Erythroblast (primary cell): ENCODE measurements at regions not wholly inside any gene's neighbourhood (a gene's known extent, or its start where the extent isn't known, plus 50 kb on each side); places are given as distances from the start of the nearest gene placed in this dataset.
"Not testable (repeated sequence)": the region's sequence is repeated elsewhere in the genome, so short reads cannot be mapped to it uniquely, and the experiment has no call there.

Experiments
- DNase-seq, 2 experiments: peaks; one replicate each; lab custom pipeline; 2025; lab: John Stamatoyannopoulos, UW
- GATA1 ChIP-seq: IDR thresholded peaks from 2 replicates; pipeline ENCODE4 v1.6.1; 2011; ENCODE audit warnings: low read depth, mild to moderate bottlenecking, control low read depth, low read length, moderate library complexity
- POLR2A ChIP-seq: IDR thresholded peaks from 2 replicates; pipeline ENCODE4 v1.6.1; 2011; ENCODE audit warnings: mild to moderate bottlenecking, low read length

DNA sequence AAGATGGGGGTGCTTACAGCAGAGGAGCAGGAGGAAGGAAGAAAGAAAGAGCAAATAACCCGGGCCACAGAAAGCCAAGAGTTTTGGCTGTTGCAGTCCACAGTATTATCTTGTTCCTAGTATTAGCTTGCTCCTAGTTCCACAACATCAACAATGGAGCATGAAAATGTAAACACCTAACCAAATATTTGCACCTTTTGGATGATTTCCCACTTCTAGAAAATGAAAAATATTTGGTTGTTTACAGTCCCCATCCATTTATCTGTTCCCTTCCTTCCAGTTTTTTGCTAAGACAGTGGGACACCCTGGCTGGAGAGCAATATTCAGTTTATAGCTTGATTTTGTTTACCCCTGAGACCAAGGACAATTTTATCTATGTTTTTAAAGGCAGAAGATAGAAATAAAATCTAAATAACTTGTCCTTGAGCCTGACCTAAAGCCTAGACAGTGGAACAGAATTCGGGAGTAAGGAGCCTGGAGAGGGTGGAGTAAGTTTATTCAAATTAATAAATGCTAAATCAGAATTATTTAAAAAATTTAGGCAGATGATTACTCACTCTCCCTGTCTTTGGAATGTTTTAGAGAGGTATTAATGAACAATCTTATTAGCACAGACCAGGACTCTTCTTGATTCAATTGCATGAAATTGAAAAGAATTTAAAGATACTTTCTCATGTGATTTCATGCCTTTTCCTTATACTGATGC lies 51.6 kb downstream of the RESF1 start:
- TF ChIP-seq GATA1 (no peak), POLR2A (no peak)
- no peak for DNase-seq

DNA sequence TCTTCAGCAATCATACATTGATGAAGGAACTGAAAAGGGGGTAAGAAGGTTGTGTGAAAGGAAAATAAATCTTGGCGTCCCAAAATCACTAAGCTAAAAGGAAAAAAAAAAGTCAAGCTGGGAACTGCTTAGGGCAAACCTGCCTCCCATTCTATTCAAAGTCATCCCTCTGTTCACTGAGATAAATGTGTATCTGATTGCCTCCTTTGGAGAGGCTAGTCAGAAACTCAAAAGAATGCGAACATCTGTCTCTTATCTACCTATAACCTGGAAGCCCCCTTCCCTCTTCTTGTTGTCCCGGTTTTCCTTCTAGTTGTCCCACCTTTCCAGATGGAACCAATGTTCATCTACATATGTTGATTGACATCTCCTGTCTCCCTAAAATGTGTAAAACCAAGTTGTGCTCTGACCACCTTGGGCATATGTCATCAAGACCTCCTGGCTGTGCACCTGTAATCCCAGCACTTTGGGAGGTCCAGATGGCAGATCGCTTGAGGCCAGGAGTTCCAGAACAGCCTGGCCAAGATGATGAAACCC lies 53.1 kb downstream of the RESF1 start:
- TF ChIP-seq GATA1, result no peak
- no peak for TF ChIP-seq POLR2A
- DNase-seq, result no peak

DNA sequence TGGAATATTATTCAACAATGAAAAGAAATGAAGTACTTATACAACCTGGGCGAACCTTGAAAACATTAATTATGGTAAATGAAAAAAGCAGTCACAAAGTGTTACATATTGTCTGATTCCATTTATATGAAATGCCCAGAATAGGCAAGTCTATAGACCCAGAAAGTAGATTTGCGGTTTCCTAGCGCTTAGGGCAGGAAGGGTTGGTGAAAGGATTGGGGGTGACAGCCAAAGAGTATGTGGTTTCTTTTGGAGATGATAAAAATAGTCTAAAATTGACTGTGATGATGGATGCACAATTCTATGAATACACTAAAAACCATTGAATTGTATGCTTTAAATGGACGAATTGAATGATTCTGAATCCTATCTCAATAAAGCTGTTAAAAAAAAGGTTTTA lies 55.8 kb downstream of the RESF1 start:
- DNase-seq, result no peak
- TF ChIP-seq GATA1, result no peak
- no peak for TF ChIP-seq POLR2A

DNA sequence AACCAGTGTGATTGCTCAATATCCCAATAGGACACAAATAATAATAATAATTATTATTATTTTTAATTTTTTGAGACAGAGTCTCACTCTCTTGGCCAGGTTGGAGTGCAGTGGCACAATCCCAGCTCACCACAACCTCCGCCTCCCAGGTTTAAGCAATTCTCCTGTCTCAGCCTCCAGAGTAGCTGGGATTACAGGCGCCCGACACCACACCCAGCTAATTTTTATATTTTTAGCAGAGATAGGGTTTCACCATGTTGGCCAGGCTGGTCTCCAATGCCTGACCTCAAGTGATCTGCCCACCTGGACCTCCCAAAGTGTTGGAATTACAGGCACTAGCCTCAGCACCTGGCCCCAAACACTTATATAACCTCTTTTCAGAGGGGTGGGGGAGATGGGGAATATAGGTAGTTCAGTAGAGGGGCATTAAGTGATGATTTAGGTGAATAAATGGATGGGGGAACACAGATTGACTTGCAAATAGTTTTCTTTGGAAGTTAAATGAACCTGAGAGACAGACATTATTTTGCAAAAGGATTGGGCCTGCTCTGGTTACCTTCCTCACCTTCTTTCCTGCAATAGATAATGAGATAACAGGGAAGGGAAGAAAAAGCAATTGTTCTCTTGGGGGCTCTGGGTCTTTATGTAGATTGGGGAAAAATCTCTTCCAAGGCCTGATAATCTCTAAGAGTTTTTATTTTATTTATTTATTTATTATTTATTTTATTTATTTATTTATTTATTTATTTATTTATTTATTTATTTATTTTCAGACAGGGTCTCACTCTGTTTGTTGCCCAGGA lies 57.7 kb downstream of the RESF1 start:
- TF ChIP-seq POLR2A (no peak), GATA1 (no peak)
- DNase-seq, result no peak

DNA sequence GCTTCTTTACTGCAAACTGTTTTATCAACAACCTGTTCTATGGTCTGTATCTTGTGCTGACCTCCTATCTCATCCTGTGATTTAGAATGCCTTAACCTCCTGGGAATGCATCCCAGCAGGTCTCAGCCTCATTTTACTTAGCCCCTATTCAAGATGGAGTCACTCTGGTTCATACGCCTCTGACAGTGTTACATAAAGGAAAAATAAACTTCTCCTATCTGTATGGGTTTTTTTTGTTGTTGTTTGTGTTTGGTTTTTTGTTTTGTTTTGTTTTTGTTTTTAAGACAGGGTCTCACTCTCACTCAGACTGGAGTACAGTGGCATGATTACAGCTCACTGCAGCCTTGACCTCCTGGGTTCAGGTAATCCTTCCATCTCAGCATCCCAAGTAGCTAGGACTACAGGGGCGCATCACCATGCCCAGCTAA lies 62.1 kb downstream of the RESF1 start:
- no peak for TF ChIP-seq POLR2A
- no peak for TF ChIP-seq GATA1
- DNase-seq, result no peak

DNA sequence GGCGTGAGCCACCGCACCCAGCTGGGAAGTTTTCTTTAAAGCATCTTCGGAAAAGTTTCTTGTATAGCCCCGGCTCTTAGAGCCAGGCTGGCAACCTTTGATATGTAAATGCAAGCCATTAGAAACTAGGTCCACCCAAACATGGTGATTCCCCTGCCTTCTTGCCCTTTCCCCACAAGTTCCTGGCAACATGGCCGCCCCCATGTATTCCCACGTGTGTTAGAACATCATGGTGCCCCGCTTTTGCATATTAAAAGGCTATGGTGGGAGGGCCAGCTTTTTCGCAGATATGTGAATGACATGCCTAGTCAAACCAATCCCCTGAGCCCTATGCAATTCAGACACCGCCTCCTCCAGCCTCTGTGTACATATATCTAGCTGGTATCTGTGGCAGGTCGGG lies 63.2 kb downstream of the RESF1 start:
- DNase-seq, result not testable (repeated sequence)

DNA sequence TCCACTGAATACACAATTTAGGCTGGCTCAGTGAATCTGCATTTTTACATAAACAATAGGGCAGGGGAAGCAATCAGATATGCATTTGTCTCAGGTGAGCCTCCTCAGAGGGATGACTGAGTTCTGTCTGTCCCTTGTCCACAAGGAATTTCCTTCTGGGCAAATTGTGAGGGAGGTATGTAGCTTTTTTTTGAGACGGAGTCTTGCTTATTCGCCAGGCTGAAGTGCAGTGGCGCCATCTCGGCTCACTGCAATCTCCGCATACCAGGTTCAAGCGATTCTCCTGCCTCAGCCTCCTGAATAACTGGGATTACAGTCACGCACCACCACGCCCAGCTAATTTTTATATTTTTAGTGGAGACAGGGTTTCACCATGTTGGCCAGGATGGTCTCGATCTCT lies 64.6 kb downstream of the RESF1 start:
- not testable (repeated sequence) for DNase-seq

DNA sequence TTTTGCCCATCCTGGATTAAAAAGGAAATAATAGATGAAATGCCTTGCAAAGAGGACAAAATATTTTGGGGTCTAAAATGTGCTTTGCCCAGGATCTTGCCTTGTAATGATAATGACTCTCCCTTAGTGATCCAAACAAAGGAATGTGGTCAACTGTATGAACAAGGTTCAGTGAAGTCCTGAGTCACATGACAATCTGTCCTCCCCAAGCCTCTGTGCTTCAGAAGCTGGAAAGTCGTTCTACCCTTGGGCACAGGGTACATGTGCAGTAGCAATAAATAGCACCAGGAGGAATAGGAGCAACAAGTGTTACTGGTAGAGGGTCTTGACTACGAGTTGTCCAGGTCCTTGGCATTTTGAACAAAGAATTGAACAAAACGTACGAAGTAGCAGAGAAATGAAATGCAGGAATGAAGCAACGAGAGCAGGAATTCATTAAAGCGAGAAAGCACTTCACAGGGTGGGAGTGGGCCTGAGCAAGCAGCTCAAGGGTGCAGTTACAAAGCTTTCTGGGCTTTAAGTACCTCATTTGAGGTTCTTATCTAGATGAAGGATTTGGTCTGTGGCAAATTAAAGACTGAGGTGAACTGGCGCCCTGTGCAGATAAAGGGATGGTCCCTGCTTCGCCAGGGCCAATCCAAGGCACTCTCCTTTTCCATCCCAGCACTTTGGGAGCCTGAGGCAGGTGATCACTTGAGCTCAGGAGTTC lies 65.8 kb downstream of the RESF1 start:
- DNase-seq, result no peak
- no peak for TF ChIP-seq GATA1
- TF ChIP-seq POLR2A, result no peak

DNA sequence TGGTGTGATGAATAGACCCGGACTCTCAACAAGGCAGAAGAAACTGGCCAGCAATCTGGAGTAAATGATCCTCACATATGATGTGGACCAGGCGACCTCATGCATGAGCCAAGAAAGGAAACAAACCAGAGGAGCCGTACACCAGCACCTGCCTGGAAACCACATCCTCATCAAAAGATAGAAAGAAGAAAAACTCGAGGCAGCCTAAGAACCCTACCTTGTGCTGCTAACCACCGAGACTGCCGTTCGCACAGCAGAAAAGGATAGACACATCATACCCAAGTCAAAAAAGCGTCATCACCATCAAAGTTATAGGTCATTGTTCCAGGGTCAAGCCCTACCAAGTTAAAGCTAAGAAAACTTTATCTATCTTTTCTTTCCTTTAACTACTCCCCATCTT lies 66.7 kb downstream of the RESF1 start:
- TF ChIP-seq POLR2A (no peak), GATA1 (no peak)

DNA sequence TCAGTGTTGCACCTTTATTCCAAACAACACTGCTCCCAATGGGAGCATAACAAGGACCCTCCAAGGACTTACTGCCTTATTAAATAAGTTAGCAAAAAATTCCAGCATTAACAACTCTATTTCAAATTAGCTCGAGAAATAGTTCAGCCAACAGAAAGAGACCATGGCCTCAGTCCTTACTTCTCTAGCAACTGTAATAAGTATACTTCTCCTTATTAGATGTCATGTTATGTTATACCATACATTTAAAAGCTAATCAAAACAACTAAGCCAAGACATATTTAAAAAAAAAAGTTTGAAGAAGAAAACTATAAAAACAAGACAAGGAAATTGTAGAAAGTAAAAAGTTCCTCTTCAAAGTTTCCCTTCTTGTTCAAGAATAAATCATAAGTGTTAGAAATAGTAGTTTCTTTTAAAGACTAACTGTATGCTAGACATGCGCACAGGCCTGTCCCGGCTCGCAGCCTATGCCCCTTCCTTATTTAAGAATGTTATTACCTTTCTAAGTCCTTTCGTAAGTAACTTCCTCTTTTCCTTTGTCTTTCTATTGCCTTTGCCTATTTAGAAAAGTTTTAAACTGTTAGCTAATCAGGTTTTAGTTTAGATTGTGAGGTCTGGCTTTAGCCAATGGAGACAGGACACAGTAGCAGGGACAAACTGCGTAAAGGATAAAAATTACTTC lies 68.6 kb downstream of the RESF1 start:
- TF ChIP-seq GATA1, result no peak
- TF ChIP-seq POLR2A, result no peak
- no peak for DNase-seq

More for the DNA sequence above, 66.7 kb downstream of the RESF1 start:
- DNase-seq, result no peak

DNA sequence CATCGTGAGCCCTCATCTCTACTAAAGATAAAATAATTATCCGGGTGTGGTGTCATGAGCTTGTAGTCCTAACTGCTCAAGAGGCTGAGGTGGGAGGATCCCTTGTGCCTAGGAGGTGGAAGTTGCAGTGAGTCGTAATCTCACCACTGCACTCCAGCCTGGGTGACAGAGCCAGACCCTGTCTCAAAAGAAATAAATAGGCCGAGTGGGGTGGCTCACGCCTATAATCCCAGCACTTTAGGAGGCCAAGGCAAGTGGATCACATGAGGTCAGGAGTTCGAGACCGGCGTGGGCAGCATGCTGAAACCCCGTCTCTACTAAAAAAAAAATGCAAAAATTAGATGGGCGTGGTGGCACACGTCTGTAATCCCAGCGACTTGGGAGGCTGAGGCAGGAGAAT lies 70.9 kb downstream of the RESF1 start:
- TF ChIP-seq GATA1 (no peak), POLR2A (no peak)
- DNase-seq, result peak; percentile 84 to 90

DNA sequence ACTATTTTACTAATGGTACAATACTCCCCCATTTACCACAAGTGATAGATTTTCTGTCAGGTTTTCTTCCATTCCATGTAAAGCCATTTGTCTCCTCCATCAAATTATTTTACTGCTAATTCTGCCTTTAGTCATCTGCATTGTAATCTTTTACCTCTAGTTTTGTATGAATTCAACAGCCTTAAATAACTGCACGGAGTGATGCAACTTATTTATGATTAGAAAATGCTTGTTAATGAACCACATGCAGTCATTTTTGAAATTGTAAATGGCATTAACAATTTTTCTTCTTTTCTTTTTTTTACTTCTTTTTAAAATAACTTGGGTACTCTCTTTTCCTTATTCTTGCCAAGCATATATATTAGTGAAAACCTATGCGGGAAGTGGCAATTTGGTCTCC lies 71.5 kb downstream of the RESF1 start:
- TF ChIP-seq GATA1 (no peak), POLR2A (no peak)
- no peak for DNase-seq

DNA sequence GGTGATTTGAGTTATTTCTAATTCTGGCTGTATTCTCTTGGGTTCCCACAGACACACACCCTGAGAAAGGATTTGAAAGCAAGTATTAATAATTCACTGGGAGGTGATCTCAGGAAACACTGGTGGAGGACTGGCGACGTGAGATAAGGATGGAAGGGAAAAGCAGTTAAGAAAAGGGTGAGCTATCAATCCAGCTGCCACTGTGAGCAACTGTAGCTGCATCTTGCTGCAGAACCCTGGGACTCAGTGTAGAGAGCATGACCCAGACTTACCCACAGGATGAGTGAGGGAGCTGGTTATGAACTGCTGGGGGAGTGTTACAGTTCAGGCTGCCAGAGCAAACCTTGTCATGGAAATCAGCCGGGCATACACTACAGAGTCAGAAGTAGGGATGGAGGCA lies 71.9 kb downstream of the RESF1 start:
- TF ChIP-seq POLR2A (peak; percentile 24), GATA1 (peak; percentile 67)

More for the DNA sequence above, 71.9 kb downstream of the RESF1 start:
- DNase-seq, result peak; percentile 94 to 99
